Neural progenitor cell (in vitro differentiated cells): ENCODE measurements at regions not wholly inside any gene's neighbourhood (a gene's known extent, or its start where the extent isn't known, plus 50 kb on each side); places are given as distances from the start of the nearest gene placed in this dataset.

Source experiments
- DNase-seq: peaks from one replicate; pipeline ENCODE4 v3.0.0-alpha.2; 2016; ENCODE audit warnings: low spot score
- H2AFZ ChIP-seq: fragments of 200-600 bp; sonication (generic); replicated peaks from 2 replicates; pipeline ENCODE4 v1.6.1; 2016; ENCODE audit warnings: antibody characterized with exemption
- H3F3A ChIP-seq: fragments of 200-600 bp; sonication (generic); 2 replicates; pipeline ENCODE4 v1.6.1; 2016; ENCODE audit warnings: antibody characterized with exemption, low read depth
- H3K27ac ChIP-seq: fragments of 200-600 bp; sonication (generic); 2 replicates; pipeline ENCODE4 v1.5.1; 2016; ENCODE audit warnings: mild to moderate bottlenecking
- H3K27me3 ChIP-seq: fragments of 200-600 bp; sonication (generic); 2 replicates; pipeline ENCODE4 v1.6.1; 2016; ENCODE audit warnings: mild to moderate bottlenecking, moderate library complexity
- H3K36me3 ChIP-seq: fragments of 200-600 bp; sonication (generic); 2 replicates; pipeline ENCODE4 v1.5.1; 2016
- H3K4me1 ChIP-seq: fragments of 200-600 bp; sonication (generic); 2 replicates; pipeline ENCODE4 v1.6.1; 2016; ENCODE audit warnings: mixed run types
- H3K4me2 ChIP-seq: fragments of 200-600 bp; sonication (generic); 2 replicates; pipeline ENCODE4 v1.6.1; 2016
- H3K4me3 ChIP-seq: fragments of 200-600 bp; sonication (generic); 2 replicates; pipeline ENCODE4 v1.5.1; 2016
- H3K79me2 ChIP-seq: fragments of 200-600 bp; sonication (generic); 2 replicates; pipeline ENCODE4 v1.6.1; 2016; ENCODE audit warnings: low read depth
- H3K9ac ChIP-seq: fragments of 200-600 bp; sonication (generic); 2 replicates; pipeline ENCODE4 v1.6.1; 2016
- H3K9me3 ChIP-seq: fragments of 200-600 bp; sonication (generic); 2 replicates; pipeline ENCODE4 v1.5.1; 2016; ENCODE audit warnings: low read depth
- H4K20me1 ChIP-seq: fragments of 200-600 bp; sonication (generic); 2 replicates; pipeline ENCODE4 v1.6.1; 2016; ENCODE audit warnings: low read depth
- H3K27ac Mint-ChIP-seq: 3 replicates; pipeline ENCODE4 v1.8.0; 2021; ENCODE audit warnings: mixed read lengths
- H3K27me3 Mint-ChIP-seq: 2 replicates; pipeline ENCODE4 v1.8.0; 2022; ENCODE audit warnings: low read depth, mild to moderate bottlenecking, inconsistent platforms, moderate library complexity, mixed read lengths; ENCODE audit not compliant: insufficient read depth
- H3K36me3 Mint-ChIP-seq: 3 replicates; pipeline ENCODE4 v1.8.0; 2021; ENCODE audit warnings: mixed read lengths
- H3K4me1 Mint-ChIP-seq: 3 replicates; pipeline ENCODE4 v1.8.0; 2021; ENCODE audit warnings: mixed read lengths
- H3K4me3 Mint-ChIP-seq: 3 replicates; pipeline ENCODE4 v1.8.0; 2021; ENCODE audit warnings: mild to moderate bottlenecking, moderate library complexity, mixed read lengths
- H3K9me3 Mint-ChIP-seq: 3 replicates; pipeline ENCODE4 v1.8.0; 2020; ENCODE audit warnings: mixed read lengths
- EZH2 ChIP-seq: fragments of 200-600 bp; sonication (generic); IDR thresholded peaks from 2 replicates; pipeline ENCODE4 v1.6.1; 2017; ENCODE audit warnings: antibody characterized with exemption, mild to moderate bottlenecking, moderate library complexity
- EZH2phosphoT487 ChIP-seq: fragments of 200-600 bp; sonication (generic); IDR thresholded peaks from 2 replicates; pipeline ENCODE4 v1.6.1; 2017; ENCODE audit warnings: antibody characterized with exemption
- TF ChIP-seq, protein P1 (sequence below): fragments of 200-600 bp; sonication (generic); IDR thresholded peaks from 2 replicates; pipeline ENCODE4 v1.5.1; 2017; ENCODE audit warnings: antibody characterized with exemption, mild to moderate bottlenecking

DNA sequence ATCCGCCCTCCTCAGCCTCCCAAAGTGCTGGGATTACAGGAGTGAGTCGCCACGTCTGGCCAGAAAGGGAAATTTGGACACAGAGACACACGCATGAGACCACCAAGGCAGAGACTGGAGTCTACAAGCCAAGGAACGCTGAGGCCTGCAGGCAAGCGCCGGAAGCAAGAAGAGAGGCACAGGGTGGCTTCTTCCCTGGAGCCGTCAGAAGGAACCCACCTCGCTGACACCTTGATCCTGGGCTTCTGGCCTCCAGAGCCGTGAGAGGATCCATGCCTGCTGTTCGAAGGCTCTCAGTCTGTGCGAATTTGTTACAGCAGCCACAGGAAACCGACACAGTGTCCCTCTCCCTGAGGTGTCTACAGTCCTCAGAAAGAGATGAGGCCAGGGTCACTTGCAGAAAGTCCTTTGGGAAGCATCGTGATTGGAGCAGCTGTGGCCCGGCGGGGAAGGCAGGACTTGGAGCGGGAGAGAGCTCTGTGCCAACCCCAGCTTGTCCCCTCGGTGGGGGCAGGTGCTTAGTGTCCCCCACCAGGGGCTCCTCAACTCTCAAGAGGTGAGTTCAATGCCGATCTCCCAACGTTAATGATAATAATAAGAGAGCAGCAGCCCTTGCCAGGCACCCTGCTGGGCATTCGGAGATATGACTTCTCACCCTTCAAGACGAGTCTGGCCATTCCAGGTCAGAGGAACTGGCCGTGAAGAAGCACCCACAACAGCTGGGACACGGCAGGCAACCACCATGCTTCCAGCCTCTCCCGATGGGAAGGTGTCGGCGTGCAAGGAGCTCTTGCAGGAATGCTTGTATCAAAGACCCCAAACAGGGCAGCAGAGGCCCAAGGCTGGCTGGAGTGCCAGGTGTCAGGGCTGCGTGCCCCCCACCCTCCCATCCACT lies 68.4 kb upstream of the TNRC6C start:
- Histone ChIP-seq H3K79me2 (no peaks in the 10 kb centered on the region), H4K20me1 (no peaks in the 10 kb centered on the region), H3K4me1 (peaks cover 26% of the 10 kb centered on the region), H3K36me3 (no peaks in the 10 kb centered on the region), H3K27ac (no peak overlapping the region), H3K27me3 (no peaks in the 10 kb centered on the region), H3K9me3 (no peaks in the 10 kb centered on the region), H3K4me3 (no peak overlapping the region), H3F3A (no peaks in the 10 kb centered on the region), H2AFZ (no peak overlapping the region), H3K4me2 (no peak overlapping the region), H3K9ac (no peak overlapping the region)
- H3K36me3 Mint-ChIP-seq = no peaks in the 10 kb centered on the region
- TF ChIP-seq, protein P1, sequence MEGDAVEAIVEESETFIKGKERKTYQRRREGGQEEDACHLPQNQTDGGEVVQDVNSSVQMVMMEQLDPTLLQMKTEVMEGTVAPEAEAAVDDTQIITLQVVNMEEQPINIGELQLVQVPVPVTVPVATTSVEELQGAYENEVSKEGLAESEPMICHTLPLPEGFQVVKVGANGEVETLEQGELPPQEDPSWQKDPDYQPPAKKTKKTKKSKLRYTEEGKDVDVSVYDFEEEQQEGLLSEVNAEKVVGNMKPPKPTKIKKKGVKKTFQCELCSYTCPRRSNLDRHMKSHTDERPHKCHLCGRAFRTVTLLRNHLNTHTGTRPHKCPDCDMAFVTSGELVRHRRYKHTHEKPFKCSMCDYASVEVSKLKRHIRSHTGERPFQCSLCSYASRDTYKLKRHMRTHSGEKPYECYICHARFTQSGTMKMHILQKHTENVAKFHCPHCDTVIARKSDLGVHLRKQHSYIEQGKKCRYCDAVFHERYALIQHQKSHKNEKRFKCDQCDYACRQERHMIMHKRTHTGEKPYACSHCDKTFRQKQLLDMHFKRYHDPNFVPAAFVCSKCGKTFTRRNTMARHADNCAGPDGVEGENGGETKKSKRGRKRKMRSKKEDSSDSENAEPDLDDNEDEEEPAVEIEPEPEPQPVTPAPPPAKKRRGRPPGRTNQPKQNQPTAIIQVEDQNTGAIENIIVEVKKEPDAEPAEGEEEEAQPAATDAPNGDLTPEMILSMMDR = no peak
- TF ChIP-seq EZH2 = no peak
- TF ChIP-seq EZH2phosphoT487 = no peak
- H3K27ac Mint-ChIP-seq = peak overlapping the region; percentile 25
- H3K9me3 Mint-ChIP-seq = no peaks in the 10 kb centered on the region
- H3K27me3 Mint-ChIP-seq = peaks cover 8% of the 10 kb centered on the region
- H3K4me3 Mint-ChIP-seq = peak overlapping the region; percentile 48
- no peak for DNase-seq
- H3K4me1 Mint-ChIP-seq = peaks cover 60% of the 10 kb centered on the region

DNA sequence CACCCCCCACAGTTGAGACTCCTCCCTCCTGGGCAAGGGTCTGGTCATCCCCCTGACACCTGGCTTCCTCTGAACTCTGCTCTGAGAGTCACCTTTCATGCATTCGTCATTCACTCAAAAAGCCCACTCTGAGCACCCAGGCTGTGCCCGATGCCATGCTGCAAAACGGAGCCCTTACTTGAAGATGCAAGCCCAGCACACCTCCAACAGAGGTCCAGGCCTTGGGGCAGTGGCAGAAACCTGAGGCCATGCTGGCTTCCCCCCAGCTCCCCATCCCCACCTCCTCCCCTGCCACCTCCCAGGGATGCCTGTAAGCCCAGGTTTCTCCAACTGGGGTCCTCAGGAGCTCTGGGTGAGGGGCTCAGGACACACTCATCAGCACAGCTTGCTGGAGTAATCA lies 67.7 kb upstream of the TNRC6C start:
- no peaks in the 10 kb centered on the region for H3K9me3 Mint-ChIP-seq
- peaks cover 59% of the 10 kb centered on the region for H3K4me1 Mint-ChIP-seq
- H3K27ac Mint-ChIP-seq = no peak overlapping the region
- no peak overlapping the region for H3K4me2 ChIP-seq
- no peak overlapping the region for H3K9ac ChIP-seq
- H3K4me3 ChIP-seq = no peak overlapping the region
- peaks cover 8% of the 10 kb centered on the region for H3K27me3 Mint-ChIP-seq
- no peak for DNase-seq
- H3K4me3 Mint-ChIP-seq = no peak overlapping the region
- H4K20me1 ChIP-seq = no peaks in the 10 kb centered on the region
- no peaks in the 10 kb centered on the region for H3K36me3 ChIP-seq
- no peaks in the 10 kb centered on the region for H3K79me2 ChIP-seq
- H3K27ac ChIP-seq = no peak overlapping the region
- H3F3A ChIP-seq = no peaks in the 10 kb centered on the region
- peaks cover 26% of the 10 kb centered on the region for H3K4me1 ChIP-seq
- no peaks in the 10 kb centered on the region for H3K36me3 Mint-ChIP-seq
- no peaks in the 10 kb centered on the region for H3K9me3 ChIP-seq
- TF ChIP-seq EZH2phosphoT487 (no peak), EZH2 (no peak)
- TF ChIP-seq, protein P1 = no peak
- no peaks in the 10 kb centered on the region for H3K27me3 ChIP-seq
- H2AFZ ChIP-seq = no peak overlapping the region

DNA sequence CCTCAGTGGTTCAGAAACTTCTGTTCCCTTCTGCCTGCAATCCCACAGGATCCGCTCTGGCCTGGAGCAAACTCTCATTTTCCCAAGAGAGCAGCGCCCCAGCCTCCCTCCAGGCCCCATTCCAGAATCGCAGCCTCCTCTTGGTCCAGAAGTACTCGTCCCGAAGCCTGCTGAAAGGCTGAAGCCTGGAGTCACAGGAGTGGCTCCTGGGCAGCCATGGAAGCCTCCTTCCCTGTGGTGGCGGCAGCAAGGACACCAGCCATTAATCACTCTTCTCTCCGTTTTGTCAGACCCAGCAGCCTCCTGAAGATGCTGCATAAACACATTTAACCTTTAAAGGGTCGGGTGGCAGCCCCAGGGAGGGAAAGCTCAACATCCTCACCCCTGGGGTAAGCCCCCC lies 66.9 kb upstream of the TNRC6C start:
- Mint-ChIP-seq H3K4me3 (no peak overlapping the region), H3K27ac (peak overlapping the region; percentile 57), H3K36me3 (no peaks in the 10 kb centered on the region), H3K27me3 (peaks cover 5% of the 10 kb centered on the region), H3K9me3 (no peaks in the 10 kb centered on the region), H3K4me1 (peaks cover 53% of the 10 kb centered on the region)
- Histone ChIP-seq H3K9me3 (no peaks in the 10 kb centered on the region), H4K20me1 (no peaks in the 10 kb centered on the region), H3K27ac (no peak overlapping the region), H3F3A (no peaks in the 10 kb centered on the region), H3K27me3 (no peaks in the 10 kb centered on the region), H3K36me3 (no peaks in the 10 kb centered on the region), H3K4me1 (peaks cover 26% of the 10 kb centered on the region), H3K79me2 (no peaks in the 10 kb centered on the region), H3K4me3 (no peak overlapping the region), H3K9ac (no peak overlapping the region), H3K4me2 (no peak overlapping the region), H2AFZ (peak overlapping the region; percentile 50)
- no peak for DNase-seq
- TF ChIP-seq, protein P1 = no peak
- TF ChIP-seq EZH2phosphoT487 (no peak), EZH2 (no peak)
